ENCODE measurements at regions not wholly inside any gene's neighbourhood (a gene's known extent, or its start where the extent isn't known, plus 50 kb on each side); places are given as distances from the start of the nearest gene placed in this dataset.
"Not testable (repeated sequence)": the region's sequence is repeated elsewhere in the genome, so short reads cannot be mapped to it uniquely, and the experiment has no call there.

DNA sequence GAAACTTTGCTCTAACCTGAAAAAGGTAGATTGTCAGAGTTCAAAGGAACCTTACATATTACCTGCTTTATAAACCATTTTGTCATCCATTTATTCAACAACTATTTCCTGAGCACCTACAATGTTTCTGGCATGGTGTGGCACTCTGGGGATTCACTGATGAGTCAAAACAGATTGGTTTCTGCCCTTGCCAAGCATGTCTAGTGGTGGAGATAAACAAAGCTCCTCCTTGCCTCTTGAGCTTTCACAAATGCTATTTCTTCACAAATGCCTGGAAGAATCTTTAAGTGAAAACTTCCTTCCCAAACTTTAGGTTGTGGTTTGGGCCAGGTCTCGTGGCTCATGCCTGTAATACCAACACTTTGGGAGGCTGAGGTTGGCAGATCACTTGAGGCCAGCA, 85.1 kb upstream of the RELN start:
- H3F3A ChIP-seq (ENCODE audit: insufficient read depth, low read length): no peaks in the 10 kb centered on the region
- no peaks in the 10 kb centered on the region for H3K36me3 ChIP-seq (replicated peaks; ENCODE audit: insufficient read depth, low read length)
- no peak overlapping the region for H2AFZ ChIP-seq (ENCODE audit: low read length)
- no peaks in the 10 kb centered on the region for H3K9me3 ChIP-seq (replicated peaks; ENCODE audit: insufficient read depth, low read length)
- H3K79me2 ChIP-seq (ENCODE audit: low read length): no peaks in the 10 kb centered on the region
- TF ChIP-seq, protein P1, sequence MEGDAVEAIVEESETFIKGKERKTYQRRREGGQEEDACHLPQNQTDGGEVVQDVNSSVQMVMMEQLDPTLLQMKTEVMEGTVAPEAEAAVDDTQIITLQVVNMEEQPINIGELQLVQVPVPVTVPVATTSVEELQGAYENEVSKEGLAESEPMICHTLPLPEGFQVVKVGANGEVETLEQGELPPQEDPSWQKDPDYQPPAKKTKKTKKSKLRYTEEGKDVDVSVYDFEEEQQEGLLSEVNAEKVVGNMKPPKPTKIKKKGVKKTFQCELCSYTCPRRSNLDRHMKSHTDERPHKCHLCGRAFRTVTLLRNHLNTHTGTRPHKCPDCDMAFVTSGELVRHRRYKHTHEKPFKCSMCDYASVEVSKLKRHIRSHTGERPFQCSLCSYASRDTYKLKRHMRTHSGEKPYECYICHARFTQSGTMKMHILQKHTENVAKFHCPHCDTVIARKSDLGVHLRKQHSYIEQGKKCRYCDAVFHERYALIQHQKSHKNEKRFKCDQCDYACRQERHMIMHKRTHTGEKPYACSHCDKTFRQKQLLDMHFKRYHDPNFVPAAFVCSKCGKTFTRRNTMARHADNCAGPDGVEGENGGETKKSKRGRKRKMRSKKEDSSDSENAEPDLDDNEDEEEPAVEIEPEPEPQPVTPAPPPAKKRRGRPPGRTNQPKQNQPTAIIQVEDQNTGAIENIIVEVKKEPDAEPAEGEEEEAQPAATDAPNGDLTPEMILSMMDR (IDR thresholded peaks at IDR 0.05; ENCODE audit: low read length): no peak
- no peak for TF ChIP-seq EZH2phosphoT487 (IDR thresholded peaks at IDR 0.05; ENCODE audit: low read length)
- no peak for TF ChIP-seq EZH2 (optimal IDR thresholded peaks at IDR 0.05; ENCODE audit: low read depth, low read length)
- H3K4me3 ChIP-seq (ENCODE audit: low read length): no peak overlapping the region
- DNase-seq: no peak
- H3K9me2 ChIP-seq (replicated peaks; ENCODE audit: insufficient read depth, low read length): no peaks in the 10 kb centered on the region
- H3K27ac ChIP-seq (ENCODE audit: low read length): no peak overlapping the region
- H3K4me2 ChIP-seq (ENCODE audit: low read depth, low read length): no peak overlapping the region
- no peaks in the 10 kb centered on the region for H4K20me1 ChIP-seq (ENCODE audit: insufficient read depth, low read length)
- no peaks in the 10 kb centered on the region for H3K27me3 ChIP-seq (replicated peaks; ENCODE audit: insufficient read depth, low read length)
- H3K9ac ChIP-seq (ENCODE audit: low read length): no peak overlapping the region
- H3K4me1 ChIP-seq (ENCODE audit: low read length): no peaks in the 10 kb centered on the region

- H3K79me2 ChIP-seq (ENCODE audit: low read length); H3K9me3 ChIP-seq (replicated peaks; ENCODE audit: insufficient read depth, low read length); H3K36me3 ChIP-seq (replicated peaks; ENCODE audit: insufficient read depth, low read length); H3K27ac ChIP-seq (ENCODE audit: low read length); DNase-seq; H3K4me1 ChIP-seq (ENCODE audit: low read length); H2AFZ ChIP-seq (ENCODE audit: low read length); H3F3A ChIP-seq (ENCODE audit: insufficient read depth, low read length); H3K9ac ChIP-seq (ENCODE audit: low read length); H3K4me3 ChIP-seq (ENCODE audit: low read length); H3K4me2 ChIP-seq (ENCODE audit: low read depth, low read length); H3K27me3 ChIP-seq (replicated peaks; ENCODE audit: insufficient read depth, low read length); H4K20me1 ChIP-seq (ENCODE audit: insufficient read depth, low read length); H3K9me2 ChIP-seq (replicated peaks; ENCODE audit: insufficient read depth, low read length): not testable (repeated sequence)
These were observed 82.2 kb upstream of the RELN start for GRCh38 chr7:104071641-104072040.

GRCh38 chr7:104065491-104065890, 76.0 kb upstream of the RELN start:
- H3K4me2 ChIP-seq (ENCODE audit: low read depth, low read length): no peak overlapping the region
- TF ChIP-seq EZH2phosphoT487 (IDR thresholded peaks at IDR 0.05; ENCODE audit: low read length): no peak
- TF ChIP-seq EZH2 (optimal IDR thresholded peaks at IDR 0.05; ENCODE audit: low read depth, low read length): no peak
- TF ChIP-seq, protein P1 (IDR thresholded peaks at IDR 0.05; ENCODE audit: low read length): no peak

GRCh38 chr7:104064969-104065387, 75.5 kb upstream of the RELN start:
- Histone ChIP-seq H3K27me3 (replicated peaks; ENCODE audit: insufficient read depth, low read length) (no peaks in the 10 kb centered on the region), H4K20me1 (ENCODE audit: insufficient read depth, low read length) (no peaks in the 10 kb centered on the region), H3K9me2 (replicated peaks; ENCODE audit: insufficient read depth, low read length) (no peaks in the 10 kb centered on the region), H3K36me3 (replicated peaks; ENCODE audit: insufficient read depth, low read length) (no peaks in the 10 kb centered on the region), H3K9ac (ENCODE audit: low read length) (no peak overlapping the region), H3K4me2 (ENCODE audit: low read depth, low read length) (no peak overlapping the region), H3K4me1 (ENCODE audit: low read length) (0 out of 2 replicates have a peak, but pooled peaks cover 10% of the 10 kb centered on the region), H3K79me2 (ENCODE audit: low read length) (no peaks in the 10 kb centered on the region), H3K9me3 (replicated peaks; ENCODE audit: insufficient read depth, low read length) (no peaks in the 10 kb centered on the region), H3F3A (ENCODE audit: insufficient read depth, low read length) (no peaks in the 10 kb centered on the region), H2AFZ (ENCODE audit: low read length) (no peak overlapping the region), H3K27ac (ENCODE audit: low read length) (no peak overlapping the region), H3K4me3 (ENCODE audit: low read length) (no peak overlapping the region)
- TF ChIP-seq EZH2 (optimal IDR thresholded peaks at IDR 0.05; ENCODE audit: low read depth, low read length) (no peak), EZH2phosphoT487 (IDR thresholded peaks at IDR 0.05; ENCODE audit: low read length) (no peak)
- TF ChIP-seq, protein P1 (IDR thresholded peaks at IDR 0.05; ENCODE audit: low read length): no peak
- DNase-seq: no peak

More at GRCh38 chr7:104065491-104065890, 76.0 kb upstream of the RELN start:
- Histone ChIP-seq H3K9me3 (replicated peaks; ENCODE audit: insufficient read depth, low read length) (no peaks in the 10 kb centered on the region), H3K9me2 (replicated peaks; ENCODE audit: insufficient read depth, low read length) (no peaks in the 10 kb centered on the region), H4K20me1 (ENCODE audit: insufficient read depth, low read length) (no peaks in the 10 kb centered on the region), H3K36me3 (replicated peaks; ENCODE audit: insufficient read depth, low read length) (no peaks in the 10 kb centered on the region), H3K27ac (ENCODE audit: low read length) (no peak overlapping the region), H3K79me2 (ENCODE audit: low read length) (no peaks in the 10 kb centered on the region), H3K4me3 (ENCODE audit: low read length) (no peak overlapping the region), H3K4me1 (ENCODE audit: low read length) (0 out of 2 replicates have a peak, but pooled peaks cover 10% of the 10 kb centered on the region), H3K27me3 (replicated peaks; ENCODE audit: insufficient read depth, low read length) (no peaks in the 10 kb centered on the region), H3K9ac (ENCODE audit: low read length) (no peak overlapping the region), H2AFZ (ENCODE audit: low read length) (no peak overlapping the region), H3F3A (ENCODE audit: insufficient read depth, low read length) (no peaks in the 10 kb centered on the region)
- DNase-seq: peak; percentile 59

- DNase-seq; H3K4me1 ChIP-seq (ENCODE audit: low read length); H3K27ac ChIP-seq (ENCODE audit: low read length); H3K4me2 ChIP-seq (ENCODE audit: low read depth, low read length); H4K20me1 ChIP-seq (ENCODE audit: insufficient read depth, low read length); H3K9me2 ChIP-seq (replicated peaks; ENCODE audit: insufficient read depth, low read length); H3F3A ChIP-seq (ENCODE audit: insufficient read depth, low read length); H3K79me2 ChIP-seq (ENCODE audit: low read length); H3K9me3 ChIP-seq (replicated peaks; ENCODE audit: insufficient read depth, low read length); H3K36me3 ChIP-seq (replicated peaks; ENCODE audit: insufficient read depth, low read length); H3K4me3 ChIP-seq (ENCODE audit: low read length); H2AFZ ChIP-seq (ENCODE audit: low read length); H3K27me3 ChIP-seq (replicated peaks; ENCODE audit: insufficient read depth, low read length); H3K9ac ChIP-seq (ENCODE audit: low read length): not testable (repeated sequence)
These were observed 74.3 kb upstream of the RELN start for GRCh38 chr7:104063797-104064196.

Data from MM.1S (cell line).